HUES6 (cell line): ENCODE measurements at regions not wholly inside any gene's neighbourhood (a gene's known extent, or its start where the extent isn't known, plus 50 kb on each side); places are given as distances from the start of the nearest gene placed in this dataset.

Experiments used
- H3K27ac ChIP-seq: 2 replicates; pipeline ENCODE4 v1.7.0; 2013; ENCODE audit warnings: low read depth, mild to moderate bottlenecking, low read length, inconsistent platforms
- H3K27me3 ChIP-seq: 2 replicates; pipeline ENCODE4 v1.6.1; 2013; ENCODE audit warnings: low read length; ENCODE audit not compliant: control insufficient read depth, insufficient read depth
- H3K36me3 ChIP-seq: 2 replicates; pipeline ENCODE4 v1.6.1; 2013; ENCODE audit warnings: low read length; ENCODE audit not compliant: control insufficient read depth, insufficient read depth
- H3K4me1 ChIP-seq: 2 replicates; pipeline ENCODE4 v1.6.1; 2013; ENCODE audit warnings: low read length; ENCODE audit not compliant: control insufficient read depth, insufficient read depth
- H3K4me3 ChIP-seq: 2 replicates; pipeline ENCODE4 v1.5.1; 2013; ENCODE audit warnings: low read depth, low read length
- H3K9ac ChIP-seq: one replicate; pipeline ENCODE4 v1.6.1; 2013; ENCODE audit warnings: mild to moderate bottlenecking, low read length
- H3K9me3 ChIP-seq: 2 replicates; pipeline ENCODE4 v1.6.1; 2013; ENCODE audit warnings: low read depth, low read length; ENCODE audit not compliant: control insufficient read depth, insufficient read depth

DNA sequence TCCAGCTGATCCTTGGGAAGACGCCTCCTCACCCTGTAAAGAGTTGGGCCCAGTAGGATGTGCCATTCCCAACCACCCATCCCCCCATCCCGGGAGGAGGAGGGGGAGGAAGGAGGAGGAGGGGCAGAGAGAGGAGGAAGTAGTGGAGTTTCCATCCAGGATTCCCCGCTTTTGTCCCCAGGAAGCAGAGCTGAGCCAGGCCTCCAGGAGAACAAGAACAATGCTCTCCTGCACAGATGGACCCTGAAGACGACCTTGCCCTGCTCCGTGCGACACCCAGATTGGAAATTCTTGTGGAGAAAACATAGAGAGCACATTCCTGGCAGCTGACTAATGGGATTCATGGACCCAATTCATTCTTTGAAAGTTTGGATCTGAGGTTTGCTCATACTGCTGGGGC lies 132.3 kb upstream of the CRY1 start:
- Histone ChIP-seq H3K27ac (no peak overlapping the region), H3K9me3 (no peaks in the 10 kb centered on the region), H3K27me3 (no peaks in the 10 kb centered on the region), H3K4me1 (peaks cover 7% of the 10 kb centered on the region), H3K4me3 (no peak overlapping the region), H3K9ac (no peak overlapping the region), H3K36me3 (no peaks in the 10 kb centered on the region)

GRCh38 chr12:107226126-107226525 lies 132.8 kb upstream of the CRY1 start:
- no peaks in the 10 kb centered on the region for H3K36me3 ChIP-seq
- no peak overlapping the region for H3K4me3 ChIP-seq
- H3K27me3 ChIP-seq: no peaks in the 10 kb centered on the region
- no peaks in the 10 kb centered on the region for H3K9me3 ChIP-seq
- no peak overlapping the region for H3K27ac ChIP-seq
- H3K9ac ChIP-seq: no peak overlapping the region
- peaks cover 7% of the 10 kb centered on the region for H3K4me1 ChIP-seq

GRCh38 chr12:107228076-107228475 lies 134.7 kb upstream of the CRY1 start:
- no peaks in the 10 kb centered on the region for H3K36me3 ChIP-seq
- H3K27me3 ChIP-seq: no peaks in the 10 kb centered on the region
- H3K9ac ChIP-seq: no peak overlapping the region
- H3K4me1 ChIP-seq: peaks cover 7% of the 10 kb centered on the region
- no peak overlapping the region for H3K4me3 ChIP-seq
- no peaks in the 10 kb centered on the region for H3K9me3 ChIP-seq
- no peak overlapping the region for H3K27ac ChIP-seq

GRCh38 chr12:107229827-107230226 lies 136.5 kb upstream of the CRY1 start:
- H3K9me3 ChIP-seq: no peaks in the 10 kb centered on the region
- peaks cover 7% of the 10 kb centered on the region for H3K4me1 ChIP-seq
- H3K27me3 ChIP-seq: no peaks in the 10 kb centered on the region
- no peak overlapping the region for H3K4me3 ChIP-seq
- H3K9ac ChIP-seq: no peak overlapping the region
- H3K27ac ChIP-seq: no peak overlapping the region
- no peaks in the 10 kb centered on the region for H3K36me3 ChIP-seq

DNA sequence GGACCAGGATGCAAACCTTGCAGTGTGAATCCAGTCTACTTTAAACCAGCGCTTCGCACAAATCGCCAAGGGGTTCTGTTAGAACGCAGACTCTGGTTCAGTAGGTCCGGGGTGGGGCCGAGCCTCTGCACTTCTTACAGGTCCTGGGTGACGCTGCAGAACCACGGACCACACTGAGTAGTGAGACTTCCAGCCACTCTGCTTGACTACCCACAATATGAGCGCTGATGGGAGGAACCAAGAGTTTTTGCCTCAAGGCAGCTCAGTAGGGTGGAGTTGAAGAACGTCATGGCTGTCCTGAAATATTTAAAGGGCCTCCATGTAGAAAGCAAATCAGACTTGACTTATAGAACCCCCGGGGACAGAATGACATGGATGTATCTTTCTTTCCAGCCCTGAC lies 138.0 kb upstream of the CRY1 start:
- no peak overlapping the region for H3K27ac ChIP-seq
- no peaks in the 10 kb centered on the region for H3K27me3 ChIP-seq
- H3K36me3 ChIP-seq: no peaks in the 10 kb centered on the region
- H3K4me3 ChIP-seq: no peak overlapping the region
- no peak overlapping the region for H3K9ac ChIP-seq
- H3K4me1 ChIP-seq: 0 out of 2 replicates have a peak, but pooled peaks cover 3% of the 10 kb centered on the region
- no peaks in the 10 kb centered on the region for H3K9me3 ChIP-seq

DNA sequence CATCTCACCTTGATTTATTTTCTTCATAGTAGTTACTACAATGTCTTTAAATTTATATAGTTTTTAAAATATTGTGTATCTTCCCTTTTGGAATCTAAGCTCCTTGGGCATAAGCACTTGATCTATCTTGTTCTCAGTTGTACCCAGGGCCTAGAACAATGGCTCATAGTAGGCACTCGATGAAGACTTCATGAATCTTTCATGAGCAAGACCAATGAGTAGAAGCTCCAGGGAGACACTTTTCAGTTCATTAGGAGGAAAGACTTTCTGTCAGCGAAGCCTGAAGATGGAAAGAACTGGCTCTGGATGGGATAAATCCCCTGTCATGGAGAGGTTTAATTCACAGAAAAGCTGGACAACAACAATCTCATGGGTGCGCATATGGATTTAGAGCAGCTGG lies 140.2 kb upstream of the CRY1 start:
- H3K27ac ChIP-seq: no peak overlapping the region
- no peaks in the 10 kb centered on the region for H3K27me3 ChIP-seq
- H3K4me3 ChIP-seq: no peak overlapping the region
- no peaks in the 10 kb centered on the region for H3K36me3 ChIP-seq
- H3K4me1 ChIP-seq: peaks cover 11% of the 10 kb centered on the region
- H3K9ac ChIP-seq: no peak overlapping the region
- H3K9me3 ChIP-seq: no peaks in the 10 kb centered on the region

DNA sequence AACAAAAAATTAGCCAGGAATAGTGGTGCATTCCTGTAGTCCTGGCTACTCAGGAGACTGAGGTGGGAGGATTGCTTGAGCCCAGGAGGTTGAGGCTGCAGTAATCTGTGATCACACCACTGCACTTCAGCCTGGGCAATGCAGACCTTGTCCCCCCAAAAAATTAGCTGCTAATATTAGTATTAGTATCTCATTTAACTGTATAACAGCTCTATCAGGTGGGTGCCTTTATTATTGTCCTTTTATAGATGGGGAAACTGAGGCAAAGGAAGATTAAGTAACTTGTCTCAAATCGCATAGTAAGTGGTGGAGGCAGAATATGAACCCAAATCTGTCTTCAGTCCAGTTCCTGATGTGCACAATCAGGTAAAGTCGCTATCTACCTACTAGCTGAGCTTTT lies 142.3 kb upstream of the CRY1 start:
- Histone ChIP-seq H3K27me3 (no peaks in the 10 kb centered on the region), H3K9ac (no peak overlapping the region), H3K4me1 (peaks cover 11% of the 10 kb centered on the region), H3K36me3 (no peaks in the 10 kb centered on the region), H3K9me3 (no peaks in the 10 kb centered on the region), H3K27ac (no peak overlapping the region), H3K4me3 (no peak overlapping the region)

DNA sequence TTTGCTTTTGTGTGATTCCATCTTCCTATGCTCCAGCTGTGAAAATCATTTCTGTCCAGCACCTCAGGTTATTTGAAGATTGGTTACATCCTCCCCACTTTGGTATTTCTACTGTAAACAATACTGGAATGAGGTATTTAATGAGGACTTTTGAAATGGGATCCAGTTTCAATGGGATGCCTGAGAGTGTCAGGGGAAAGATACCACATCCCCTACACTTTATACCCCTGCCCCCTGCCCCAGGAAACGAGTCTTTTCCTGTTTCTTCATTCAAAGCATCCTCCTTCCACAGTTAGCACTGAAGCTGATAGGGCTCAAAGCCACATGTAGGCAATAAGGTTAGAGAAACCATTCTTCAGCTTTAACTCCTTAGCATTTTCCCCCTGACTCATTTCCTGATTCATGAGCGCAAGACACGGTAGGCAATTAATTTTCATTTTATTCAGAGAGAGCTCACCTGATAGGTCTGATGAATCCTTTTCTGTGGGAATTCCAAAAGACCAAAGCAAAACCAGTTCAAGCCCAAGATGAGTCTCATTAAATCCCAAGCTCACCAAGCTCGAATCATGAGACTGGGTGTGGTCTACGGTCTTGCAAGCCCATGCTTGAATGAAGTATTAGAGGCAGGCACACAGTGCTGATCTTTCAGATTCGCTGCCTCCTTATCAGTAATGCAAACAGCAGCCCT lies 143.6 kb upstream of the CRY1 start:
- H3K4me3 ChIP-seq: no peak overlapping the region
- H3K9ac ChIP-seq: no peak overlapping the region
- H3K36me3 ChIP-seq: no peaks in the 10 kb centered on the region
- H3K27me3 ChIP-seq: no peaks in the 10 kb centered on the region
- H3K9me3 ChIP-seq: no peaks in the 10 kb centered on the region
- no peak overlapping the region for H3K27ac ChIP-seq
- peaks cover 12% of the 10 kb centered on the region for H3K4me1 ChIP-seq

DNA sequence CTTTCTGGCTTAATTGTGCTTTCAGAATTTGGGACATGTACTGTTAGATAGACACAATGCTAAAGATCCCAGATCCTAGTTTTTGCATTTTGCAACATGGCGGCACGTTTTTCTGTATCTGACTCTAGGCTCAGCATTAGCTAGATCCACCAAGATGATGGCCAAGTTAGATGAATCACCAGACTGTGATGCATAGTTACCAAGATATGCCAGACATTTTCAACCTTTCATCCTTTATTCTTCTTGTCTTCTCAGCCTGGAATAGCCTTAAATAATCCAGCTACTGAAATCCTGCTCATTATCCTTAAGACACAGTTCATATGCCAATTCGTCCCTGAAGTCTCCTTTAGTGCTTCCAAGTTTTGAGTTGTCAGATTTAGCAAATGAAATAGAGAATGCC lies 144.9 kb upstream of the CRY1 start:
- H3K4me3 ChIP-seq: no peak overlapping the region
- H3K27me3 ChIP-seq: no peaks in the 10 kb centered on the region
- no peak overlapping the region for H3K9ac ChIP-seq
- H3K4me1 ChIP-seq: peaks cover 17% of the 10 kb centered on the region
- no peaks in the 10 kb centered on the region for H3K9me3 ChIP-seq
- no peaks in the 10 kb centered on the region for H3K36me3 ChIP-seq
- no peak overlapping the region for H3K27ac ChIP-seq

DNA sequence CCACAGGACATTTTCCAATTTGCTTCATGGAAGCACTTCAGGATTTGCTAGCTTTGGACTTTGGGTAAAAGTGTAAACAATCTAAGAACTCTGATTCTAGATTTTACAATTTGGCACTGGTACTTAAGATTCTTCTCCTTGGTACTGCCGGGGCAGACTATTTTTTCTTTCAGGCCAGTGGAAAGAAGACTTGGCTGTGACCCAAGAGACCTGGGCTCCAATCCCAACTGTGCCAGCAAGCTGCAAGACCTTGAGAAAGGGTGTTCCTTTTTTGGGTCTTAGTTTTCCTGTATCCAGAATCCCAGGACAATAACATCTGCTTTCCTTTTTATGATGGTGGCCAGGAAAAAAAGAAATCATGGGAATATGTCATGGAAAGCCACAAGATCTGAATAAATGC lies 148.1 kb upstream of the CRY1 start:
- H3K36me3 ChIP-seq: no peaks in the 10 kb centered on the region
- H3K27ac ChIP-seq: no peak overlapping the region
- H3K4me1 ChIP-seq: peaks cover 17% of the 10 kb centered on the region
- H3K27me3 ChIP-seq: no peaks in the 10 kb centered on the region
- H3K4me3 ChIP-seq: no peak overlapping the region
- no peak overlapping the region for H3K9ac ChIP-seq
- no peaks in the 10 kb centered on the region for H3K9me3 ChIP-seq

DNA sequence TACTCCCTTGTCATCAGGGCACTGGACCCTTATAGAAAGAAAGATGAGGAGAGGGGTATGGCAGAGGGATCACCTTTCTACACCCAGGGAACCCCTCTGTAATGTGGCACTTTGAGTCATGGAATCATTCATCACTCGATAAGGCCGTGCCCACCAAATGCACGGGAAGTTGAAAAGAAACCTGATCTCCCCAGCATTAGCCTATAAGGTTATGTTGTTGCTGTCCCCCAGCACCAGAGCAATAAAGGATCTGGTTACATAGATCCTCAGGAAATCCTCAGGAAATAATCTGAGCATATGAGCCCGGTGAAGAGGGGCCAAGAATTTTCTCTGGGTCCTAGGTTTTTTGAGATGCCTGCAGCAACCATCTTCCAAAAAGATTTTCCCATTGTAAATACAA lies 148.8 kb upstream of the CRY1 start:
- H3K9ac ChIP-seq: no peak overlapping the region
- no peak overlapping the region for H3K27ac ChIP-seq
- no peaks in the 10 kb centered on the region for H3K36me3 ChIP-seq
- H3K27me3 ChIP-seq: no peaks in the 10 kb centered on the region
- H3K4me1 ChIP-seq: peaks cover 10% of the 10 kb centered on the region
- no peak overlapping the region for H3K4me3 ChIP-seq
- H3K9me3 ChIP-seq: no peaks in the 10 kb centered on the region

DNA sequence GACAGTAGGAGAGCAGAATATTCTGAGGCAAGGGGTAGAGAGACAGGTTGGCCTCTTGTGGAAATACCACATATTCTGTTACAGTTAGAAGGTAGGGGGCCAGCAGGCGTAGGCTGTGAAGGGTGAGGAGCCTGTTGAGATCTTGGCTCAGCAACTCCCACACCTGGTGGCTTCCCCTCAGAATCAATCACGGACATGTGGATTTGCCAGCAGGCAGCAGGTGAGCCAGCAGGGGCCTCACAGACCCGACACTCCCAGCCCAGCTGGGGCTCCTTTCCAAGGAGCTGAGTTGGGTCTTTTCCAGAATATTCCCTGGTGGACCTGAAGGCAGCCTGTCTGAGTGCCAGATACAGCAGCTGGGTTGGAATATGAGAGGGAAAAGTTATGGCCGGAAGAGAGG lies 150.0 kb upstream of the CRY1 start:
- H3K27me3 ChIP-seq: no peaks in the 10 kb centered on the region
- H3K9ac ChIP-seq: no peak overlapping the region
- no peaks in the 10 kb centered on the region for H3K9me3 ChIP-seq
- H3K4me1 ChIP-seq: peaks cover 6% of the 10 kb centered on the region; the same call in 1 of the 2 replicates
- H3K27ac ChIP-seq: no peak overlapping the region
- H3K36me3 ChIP-seq: no peaks in the 10 kb centered on the region
- H3K4me3 ChIP-seq: no peak overlapping the region
